ENCODE measurements at regions not wholly inside any gene's neighbourhood (a gene's known extent, or its start where the extent isn't known, plus 50 kb on each side); places are given as distances from the start of the nearest gene placed in this dataset.

GRCh38 chr6:165229216-165229615 lies 80.2 kb downstream of the C6orf118 start:
- no peak overlapping the region for H3K9ac ChIP-seq (ENCODE audit: low read length)
- H3K36me3 ChIP-seq (ENCODE audit: control insufficient read depth, insufficient read depth, low read length) = no peaks in the 10 kb centered on the region
- 0 out of 2 replicates have a peak, but pooled peaks cover under 1% of the 10 kb centered on the region for H3K9me3 ChIP-seq (ENCODE audit: control insufficient read depth, insufficient read depth, low read depth, low read length)
- H3K4me3 ChIP-seq (ENCODE audit: low read depth, low read length) = no peak overlapping the region
- H3K27ac ChIP-seq (ENCODE audit: low read depth, low read length) = no peak overlapping the region
- H3K4me1 ChIP-seq (ENCODE audit: control insufficient read depth, insufficient read depth, low read length) = no peaks in the 10 kb centered on the region
- H3K27me3 ChIP-seq (ENCODE audit: control insufficient read depth, insufficient read depth, low read length) = no peaks in the 10 kb centered on the region

GRCh38 chr6:165227644-165228329 lies 81.6 kb downstream of the C6orf118 start:
- Histone ChIP-seq H3K9ac (ENCODE audit: low read length) (no peak overlapping the region), H3K4me3 (ENCODE audit: low read depth, low read length) (no peak overlapping the region), H3K9me3 (ENCODE audit: control insufficient read depth, insufficient read depth, low read depth, low read length) (no peaks in the 10 kb centered on the region), H3K27me3 (ENCODE audit: control insufficient read depth, insufficient read depth, low read length) (no peaks in the 10 kb centered on the region), H3K36me3 (ENCODE audit: control insufficient read depth, insufficient read depth, low read length) (no peaks in the 10 kb centered on the region), H3K4me1 (ENCODE audit: control insufficient read depth, insufficient read depth, low read length) (no peaks in the 10 kb centered on the region), H3K27ac (ENCODE audit: low read depth, low read length) (no peak overlapping the region)

GRCh38 chr6:165223736-165224135 lies 85.7 kb downstream of the C6orf118 start:
- Histone ChIP-seq H3K27ac (ENCODE audit: low read depth, low read length) (no peak overlapping the region), H3K4me3 (ENCODE audit: low read depth, low read length) (no peak overlapping the region), H3K9me3 (ENCODE audit: control insufficient read depth, insufficient read depth, low read depth, low read length) (no peaks in the 10 kb centered on the region), H3K9ac (ENCODE audit: low read length) (no peak overlapping the region), H3K27me3 (ENCODE audit: control insufficient read depth, insufficient read depth, low read length) (no peaks in the 10 kb centered on the region), H3K36me3 (ENCODE audit: control insufficient read depth, insufficient read depth, low read length) (no peaks in the 10 kb centered on the region), H3K4me1 (ENCODE audit: control insufficient read depth, insufficient read depth, low read length) (no peaks in the 10 kb centered on the region)

GRCh38 chr6:165223101-165223500 lies 86.3 kb downstream of the C6orf118 start:
- no peak overlapping the region for H3K4me3 ChIP-seq (ENCODE audit: low read depth, low read length)
- H3K27me3 ChIP-seq (ENCODE audit: control insufficient read depth, insufficient read depth, low read length) = no peaks in the 10 kb centered on the region
- no peaks in the 10 kb centered on the region for H3K36me3 ChIP-seq (ENCODE audit: control insufficient read depth, insufficient read depth, low read length)
- H3K4me1 ChIP-seq (ENCODE audit: control insufficient read depth, insufficient read depth, low read length) = no peaks in the 10 kb centered on the region
- H3K9ac ChIP-seq (ENCODE audit: low read length) = no peak overlapping the region
- no peaks in the 10 kb centered on the region for H3K9me3 ChIP-seq (ENCODE audit: control insufficient read depth, insufficient read depth, low read depth, low read length)
- H3K27ac ChIP-seq (ENCODE audit: low read depth, low read length) = no peak overlapping the region

GRCh38 chr6:165222315-165223025 lies 86.9 kb downstream of the C6orf118 start:
- Histone ChIP-seq H3K4me3 (ENCODE audit: low read depth, low read length) (no peak overlapping the region), H3K27me3 (ENCODE audit: control insufficient read depth, insufficient read depth, low read length) (no peaks in the 10 kb centered on the region), H3K9me3 (ENCODE audit: control insufficient read depth, insufficient read depth, low read depth, low read length) (no peaks in the 10 kb centered on the region), H3K27ac (ENCODE audit: low read depth, low read length) (no peak overlapping the region), H3K36me3 (ENCODE audit: control insufficient read depth, insufficient read depth, low read length) (no peaks in the 10 kb centered on the region), H3K4me1 (ENCODE audit: control insufficient read depth, insufficient read depth, low read length) (no peaks in the 10 kb centered on the region), H3K9ac (ENCODE audit: low read length) (no peak overlapping the region)

GRCh38 chr6:165220045-165220444 lies 89.4 kb downstream of the C6orf118 start:
- Histone ChIP-seq H3K27me3 (ENCODE audit: control insufficient read depth, insufficient read depth, low read length) (no peaks in the 10 kb centered on the region), H3K27ac (ENCODE audit: low read depth, low read length) (no peak overlapping the region), H3K4me3 (ENCODE audit: low read depth, low read length) (no peak overlapping the region), H3K9me3 (ENCODE audit: control insufficient read depth, insufficient read depth, low read depth, low read length) (no peaks in the 10 kb centered on the region), H3K36me3 (ENCODE audit: control insufficient read depth, insufficient read depth, low read length) (no peaks in the 10 kb centered on the region), H3K4me1 (ENCODE audit: control insufficient read depth, insufficient read depth, low read length) (no peaks in the 10 kb centered on the region), H3K9ac (ENCODE audit: low read length) (no peak overlapping the region)

- Histone ChIP-seq H3K27me3 (ENCODE audit: control insufficient read depth, insufficient read depth, low read length) (no peaks in the 10 kb centered on the region), H3K4me3 (ENCODE audit: low read depth, low read length) (no peak overlapping the region), H3K9ac (ENCODE audit: low read length) (no peak overlapping the region), H3K27ac (ENCODE audit: low read depth, low read length) (no peak overlapping the region), H3K4me1 (ENCODE audit: control insufficient read depth, insufficient read depth, low read length) (no peaks in the 10 kb centered on the region), H3K9me3 (ENCODE audit: control insufficient read depth, insufficient read depth, low read depth, low read length) (no peaks in the 10 kb centered on the region), H3K36me3 (ENCODE audit: control insufficient read depth, insufficient read depth, low read length) (no peaks in the 10 kb centered on the region)
These were observed 89.8 kb downstream of the C6orf118 start for GRCh38 chr6:165219629-165220028.

GRCh38 chr6:165218829-165219228 lies 90.6 kb downstream of the C6orf118 start:
- no peaks in the 10 kb centered on the region for H3K36me3 ChIP-seq (ENCODE audit: control insufficient read depth, insufficient read depth, low read length)
- H3K9me3 ChIP-seq (ENCODE audit: control insufficient read depth, insufficient read depth, low read depth, low read length) = no peaks in the 10 kb centered on the region
- H3K27me3 ChIP-seq (ENCODE audit: control insufficient read depth, insufficient read depth, low read length) = no peaks in the 10 kb centered on the region
- H3K9ac ChIP-seq (ENCODE audit: low read length) = no peak overlapping the region
- no peaks in the 10 kb centered on the region for H3K4me1 ChIP-seq (ENCODE audit: control insufficient read depth, insufficient read depth, low read length)
- no peak overlapping the region for H3K27ac ChIP-seq (ENCODE audit: low read depth, low read length)
- no peak overlapping the region for H3K4me3 ChIP-seq (ENCODE audit: low read depth, low read length)

GRCh38 chr6:165206798-165207197 lies 102.6 kb downstream of the C6orf118 start:
- H3K36me3 ChIP-seq (ENCODE audit: control insufficient read depth, insufficient read depth, low read length) = no peaks in the 10 kb centered on the region
- H3K9me3 ChIP-seq (ENCODE audit: control insufficient read depth, insufficient read depth, low read depth, low read length) = no peaks in the 10 kb centered on the region
- no peaks in the 10 kb centered on the region for H3K27me3 ChIP-seq (ENCODE audit: control insufficient read depth, insufficient read depth, low read length)
- no peak overlapping the region for H3K27ac ChIP-seq (ENCODE audit: low read depth, low read length)
- H3K9ac ChIP-seq (ENCODE audit: low read length) = no peak overlapping the region
- no peaks in the 10 kb centered on the region for H3K4me1 ChIP-seq (ENCODE audit: control insufficient read depth, insufficient read depth, low read length)
- H3K4me3 ChIP-seq (ENCODE audit: low read depth, low read length) = no peak overlapping the region

- H3K27ac ChIP-seq (ENCODE audit: low read depth, low read length) = no peak overlapping the region
- no peaks in the 10 kb centered on the region for H3K9me3 ChIP-seq (ENCODE audit: control insufficient read depth, insufficient read depth, low read depth, low read length)
- H3K36me3 ChIP-seq (ENCODE audit: control insufficient read depth, insufficient read depth, low read length) = no peaks in the 10 kb centered on the region
- no peak overlapping the region for H3K9ac ChIP-seq (ENCODE audit: low read length)
- no peaks in the 10 kb centered on the region for H3K27me3 ChIP-seq (ENCODE audit: control insufficient read depth, insufficient read depth, low read length)
- H3K4me3 ChIP-seq (ENCODE audit: low read depth, low read length) = no peak overlapping the region
- H3K4me1 ChIP-seq (ENCODE audit: control insufficient read depth, insufficient read depth, low read length) = no peaks in the 10 kb centered on the region
These were observed 103.8 kb downstream of the C6orf118 start for GRCh38 chr6:165205632-165206031.

- Histone ChIP-seq H3K4me3 (ENCODE audit: low read depth, low read length) (no peak overlapping the region), H3K9ac (ENCODE audit: low read length) (no peak overlapping the region), H3K36me3 (ENCODE audit: control insufficient read depth, insufficient read depth, low read length) (no peaks in the 10 kb centered on the region), H3K27ac (ENCODE audit: low read depth, low read length) (no peak overlapping the region), H3K27me3 (ENCODE audit: control insufficient read depth, insufficient read depth, low read length) (no peaks in the 10 kb centered on the region), H3K9me3 (ENCODE audit: control insufficient read depth, insufficient read depth, low read depth, low read length) (no peaks in the 10 kb centered on the region), H3K4me1 (ENCODE audit: control insufficient read depth, insufficient read depth, low read length) (no peaks in the 10 kb centered on the region)
These were observed 104.4 kb downstream of the C6orf118 start for GRCh38 chr6:165204807-165205545.
